GM23248 (cell line): ENCODE measurements at regions not wholly inside any gene's neighbourhood (a gene's known extent, or its start where the extent isn't known, plus 50 kb on each side); places are given as distances from the start of the nearest gene placed in this dataset.

Experiments
- DNase-seq: peaks from one replicate; pipeline ENCODE4 v3.0.0-alpha.2; 2015
- H2AFZ ChIP-seq: fragments of 200-600 bp; sonication (generic); 2 replicates; pipeline ENCODE4 v1.6.1; 2016; ENCODE audit warnings: antibody characterized with exemption
- H3F3A ChIP-seq: fragments of 200-600 bp; sonication (generic); 2 replicates; pipeline ENCODE4 v1.6.1; 2016; ENCODE audit warnings: mild to moderate bottlenecking, antibody characterized with exemption, mixed run types; ENCODE audit not compliant: insufficient read depth
- H3K27ac ChIP-seq: fragments of 200-600 bp; sonication (generic); 2 replicates; pipeline ENCODE4 v1.5.1; 2016; ENCODE audit warnings: mild to moderate bottlenecking
- H3K27me3 ChIP-seq: fragments of 200-600 bp; sonication (generic); replicated peaks from 2 replicates; pipeline ENCODE4 v1.6.1; 2016; ENCODE audit warnings: mild to moderate bottlenecking; ENCODE audit not compliant: insufficient read depth
- H3K36me3 ChIP-seq: fragments of 200-600 bp; sonication (generic); 2 replicates; pipeline ENCODE4 v1.6.1; 2016; ENCODE audit warnings: low read depth, mild to moderate bottlenecking
- H3K4me1 ChIP-seq: fragments of 200-600 bp; sonication (generic); 2 replicates; pipeline ENCODE4 v1.6.1; 2016; ENCODE audit warnings: mild to moderate bottlenecking; ENCODE audit not compliant: insufficient read depth
- H3K4me2 ChIP-seq: fragments of 200-600 bp; sonication (generic); one replicate; pipeline ENCODE4 v1.6.1; 2016; ENCODE audit warnings: mild to moderate bottlenecking; ENCODE audit not compliant: unreplicated experiment
- H3K4me3 ChIP-seq: fragments of 200-600 bp; sonication (generic); 2 replicates; pipeline ENCODE4 v1.5.1; 2016; ENCODE audit warnings: mild to moderate bottlenecking
- H3K79me2 ChIP-seq: fragments of 200-600 bp; sonication (generic); 2 replicates; pipeline ENCODE4 v1.6.1; 2016; ENCODE audit warnings: mild to moderate bottlenecking; ENCODE audit not compliant: insufficient read depth
- H3K9ac ChIP-seq: fragments of 200-600 bp; sonication (generic); 2 replicates; pipeline ENCODE4 v1.6.1; 2016; ENCODE audit warnings: mild to moderate bottlenecking
- H3K9me2 ChIP-seq: fragments of 200-600 bp; sonication (generic); 2 replicates; pipeline ENCODE4 v1.6.1; 2016; ENCODE audit warnings: mixed run types, mild to moderate bottlenecking, moderate library complexity; ENCODE audit not compliant: insufficient read depth
- H3K9me3 ChIP-seq: fragments of 200-600 bp; sonication (generic); one replicate; pipeline ENCODE4 v1.6.1; 2017; ENCODE audit warnings: low read depth
- H4K20me1 ChIP-seq: fragments of 200-600 bp; sonication (generic); 2 replicates; pipeline ENCODE4 v1.6.0; 2016; ENCODE audit not compliant: insufficient read depth
- EZH2 ChIP-seq: fragments of 200-600 bp; sonication (generic); IDR thresholded peaks from 2 replicates; pipeline ENCODE4 v1.6.1; 2018; ENCODE audit warnings: antibody characterized with exemption, mild to moderate bottlenecking; ENCODE audit not compliant: insufficient read depth, poor library complexity, severe bottlenecking
- EZH2phosphoT487 ChIP-seq: fragments of 200-600 bp; sonication (generic); IDR thresholded peaks from 2 replicates; pipeline ENCODE4 v1.6.1; 2018; ENCODE audit warnings: antibody characterized with exemption, moderate library complexity, mild to moderate bottlenecking, low read depth; ENCODE audit not compliant: insufficient read depth
- WGBS, 2 experiments: methylation state at CpG; one replicate each; pipeline ENCODE4 v1.1.6; 2015 to 2017; ENCODE audit warnings: low lambda C conversion rate in 2 of 2, low coverage in 1 of 2; ENCODE audit errors: missing lambda C conversion rate in 2 of 2; 5-methylcytosine and 5-hydroxymethylcytosine counted together
- in situ Hi-C: fragments of 300-500 bp; cut with MboI; formaldehyde crosslinking; loops from 2 replicates; pipeline ENCODE4 v1.15.0; 2020

DNA sequence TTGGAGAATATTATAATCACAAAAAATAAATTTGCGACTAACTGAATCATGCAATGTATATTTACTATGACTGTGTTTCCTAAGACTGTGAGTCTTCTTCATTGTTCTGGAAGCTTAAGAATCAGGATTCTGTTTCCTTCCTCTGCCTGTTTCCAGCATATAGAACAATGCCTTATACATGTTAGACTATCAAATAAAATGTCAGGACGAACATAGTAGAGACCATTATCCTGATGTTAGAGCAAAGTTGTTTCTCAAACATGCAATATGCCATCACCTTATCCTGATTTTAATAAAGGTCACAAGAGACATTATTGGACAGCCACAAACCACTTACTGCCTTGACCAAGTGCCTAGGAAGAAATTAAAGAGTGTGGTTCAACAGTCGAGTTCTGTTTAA lies 457.4 kb upstream of the AGTR1 start:
- Histone ChIP-seq H3K27ac (no peak overlapping the region), H3K9ac (no peak overlapping the region), H3K9me3 (no peaks in the 10 kb centered on the region), H3F3A (no peaks in the 10 kb centered on the region), H3K27me3 (no peaks in the 10 kb centered on the region), H3K4me1 (no peaks in the 10 kb centered on the region), H3K4me3 (no peak overlapping the region), H3K4me2 (no peak overlapping the region), H3K9me2 (no peaks in the 10 kb centered on the region), H4K20me1 (no peaks in the 10 kb centered on the region), H3K36me3 (no peaks in the 10 kb centered on the region), H3K79me2 (no peaks in the 10 kb centered on the region), H2AFZ (no peak overlapping the region)
- in situ Hi-C loops: no loop called here
- TF ChIP-seq EZH2phosphoT487: no peak
- TF ChIP-seq EZH2: no peak
- DNase-seq: no peak
- 89 to 95% methylated on average over 3 of the region's 3 CpGs for WGBS, 2 experiments

- DNase-seq: no peak
- 26 to 41% methylated on average over 1 of the region's 1 CpG for WGBS, 2 experiments
- Histone ChIP-seq H3F3A (no peaks in the 10 kb centered on the region), H3K79me2 (no peaks in the 10 kb centered on the region), H3K4me3 (no peak overlapping the region), H3K4me1 (no peaks in the 10 kb centered on the region), H3K9ac (no peak overlapping the region), H3K27ac (no peak overlapping the region), H2AFZ (no peak overlapping the region), H3K9me3 (no peaks in the 10 kb centered on the region), H4K20me1 (no peaks in the 10 kb centered on the region), H3K36me3 (no peaks in the 10 kb centered on the region), H3K4me2 (no peak overlapping the region), H3K9me2 (no peaks in the 10 kb centered on the region), H3K27me3 (no peaks in the 10 kb centered on the region)
- TF ChIP-seq EZH2phosphoT487: no peak
- TF ChIP-seq EZH2: no peak
- in situ Hi-C loops: no loop called here
These were observed 454.1 kb upstream of the AGTR1 start for GRCh38 chr3:148243609-148244008.

GRCh38 chr3:148246291-148246923 lies 451.3 kb upstream of the AGTR1 start:
- Histone ChIP-seq H3K9ac (no peak overlapping the region), H3F3A (no peaks in the 10 kb centered on the region), H3K4me3 (no peak overlapping the region), H3K4me1 (no peaks in the 10 kb centered on the region), H3K36me3 (no peaks in the 10 kb centered on the region), H4K20me1 (no peaks in the 10 kb centered on the region), H2AFZ (0 out of 2 replicates have a peak overlapping the region, but pooled peaks have one; percentile 12), H3K27me3 (no peaks in the 10 kb centered on the region), H3K79me2 (no peaks in the 10 kb centered on the region), H3K27ac (no peak overlapping the region), H3K9me3 (no peaks in the 10 kb centered on the region), H3K9me2 (no peaks in the 10 kb centered on the region), H3K4me2 (no peak overlapping the region)
- no peak for TF ChIP-seq EZH2phosphoT487
- no peak for TF ChIP-seq EZH2
- DNase-seq: no peak
- WGBS, 2 experiments: 19 to 25% methylated on average over 3 of the region's 3 CpGs
- in situ Hi-C loops: no loop called here

DNA sequence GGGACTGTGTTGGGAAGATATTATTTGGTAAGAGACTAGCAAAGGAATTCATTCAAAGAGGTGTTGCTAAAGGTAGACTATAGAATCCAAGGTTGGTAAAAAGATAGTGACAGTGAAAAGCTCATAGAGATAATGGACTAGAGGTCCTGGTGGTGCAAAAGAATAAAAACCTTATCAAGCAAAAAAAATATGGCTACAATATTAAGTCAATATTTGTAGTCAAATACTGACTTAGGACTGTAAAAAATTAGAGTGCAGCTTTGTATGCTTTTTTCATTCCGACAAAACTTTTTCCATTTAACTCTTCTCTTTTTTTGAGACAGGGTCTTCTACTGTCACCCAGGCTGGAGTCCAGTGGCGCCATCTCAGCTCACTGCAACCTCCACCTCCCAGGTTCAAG lies 444.0 kb upstream of the AGTR1 start:
- Histone ChIP-seq H3K9ac (no peak overlapping the region), H3K36me3 (no peaks in the 10 kb centered on the region), H3K4me3 (no peak overlapping the region), H3K79me2 (no peaks in the 10 kb centered on the region), H3F3A (no peaks in the 10 kb centered on the region), H2AFZ (no peak overlapping the region), H3K4me2 (no peak overlapping the region), H3K9me2 (no peaks in the 10 kb centered on the region), H3K9me3 (no peaks in the 10 kb centered on the region), H3K27me3 (no peaks in the 10 kb centered on the region), H4K20me1 (no peaks in the 10 kb centered on the region), H3K27ac (no peak overlapping the region), H3K4me1 (no peaks in the 10 kb centered on the region)
- in situ Hi-C loops: no loop called here
- 82 to 86% methylated on average over 2 of the region's 2 CpGs for WGBS, 2 experiments
- TF ChIP-seq EZH2 (no peak), EZH2phosphoT487 (no peak)
- DNase-seq: no peak

GRCh38 chr3:148254402-148254801 lies 443.3 kb upstream of the AGTR1 start:
- H3K9ac ChIP-seq: no peak overlapping the region
- no peak overlapping the region for H3K4me3 ChIP-seq
- no peaks in the 10 kb centered on the region for H3K9me3 ChIP-seq
- H3K27me3 ChIP-seq: no peaks in the 10 kb centered on the region
- H4K20me1 ChIP-seq: no peaks in the 10 kb centered on the region
- no peaks in the 10 kb centered on the region for H3K9me2 ChIP-seq
- no peaks in the 10 kb centered on the region for H3K79me2 ChIP-seq
- TF ChIP-seq EZH2 (no peak), EZH2phosphoT487 (no peak)
- H3K36me3 ChIP-seq: no peaks in the 10 kb centered on the region
- no peak for DNase-seq
- H2AFZ ChIP-seq: no peak overlapping the region
- no peak overlapping the region for H3K27ac ChIP-seq
- in situ Hi-C loops: no loop called here
- WGBS, 2 experiments: 65 to 70% methylated on average over 2 of the region's 2 CpGs
- H3K4me1 ChIP-seq: no peaks in the 10 kb centered on the region
- no peaks in the 10 kb centered on the region for H3F3A ChIP-seq
- H3K4me2 ChIP-seq: no peak overlapping the region
